Tibial nerve (tissue), 4 donors: ENCODE measurements at regions not wholly inside any gene's neighbourhood (a gene's known extent, or its start where the extent isn't known, plus 50 kb on each side); places are given as distances from the start of the nearest gene placed in this dataset.

ENCODE experiments used
- DNase-seq, 2 donors: peaks; one replicate each; pipeline ENCODE4 v3.0.0-alpha.2; 2019; ENCODE audit warnings: low spot score in 2 of 2
- H3K27ac ChIP-seq, 4 donors: fragments of 200-600 bp; sonication (generic) in 3 of 4; one replicate each; pipeline ENCODE4 v1.5.1; 2017 to 2019; ENCODE audit warnings: mild to moderate bottlenecking in 1 of 4
- H3K27me3 ChIP-seq, 2 donors: fragments of 200-600 bp; sonication (generic) in 1 of 2; one replicate each; pipeline versions ENCODE4 v1.5.1 to v1.6.0; 2017 to 2019
- H3K36me3 ChIP-seq, 3 donors: fragments of 200-600 bp; sonication (generic); one replicate each; pipeline ENCODE4 v1.5.1; 2018 to 2019
- H3K4me1 ChIP-seq, 4 donors: fragments of 200-600 bp; sonication (generic) in 3 of 4; one replicate each; pipeline ENCODE4 v1.5.1; 2017 to 2019
- H3K4me3 ChIP-seq, 4 donors: fragments of 200-600 bp; sonication (generic) in 3 of 4; one replicate each; pipeline ENCODE4 v1.5.1; 2017 to 2019; ENCODE audit warnings: mild to moderate bottlenecking in 1 of 4, moderate library complexity in 1 of 4
- H3K9me3 ChIP-seq, 4 donors: fragments of 200-600 bp; sonication (generic) in 3 of 4; one replicate each; pipeline ENCODE4 v1.5.1; 2017 to 2019
- CTCF ChIP-seq, 5 experiments: fragments of 200-600 bp in 3 of 5; fragments of 450-650 bp in 2 of 5; sonication (generic) in 3 of 5; IDR thresholded peaks; one replicate each; pipeline ENCODE4 v1.5.1; 2016 to 2019; ENCODE audit warnings: antibody characterized with exemption in 5 of 5, mild to moderate bottlenecking in 3 of 5, moderate library complexity in 2 of 5
- EP300 ChIP-seq, 2 donors: sonication (generic); formaldehyde crosslinking; IDR thresholded peaks; one replicate each; pipeline ENCODE4 v1.6.1; 2017; ENCODE audit warnings: antibody characterized with exemption in 2 of 2, mild to moderate bottlenecking in 1 of 2
- POLR2A ChIP-seq, 2 donors: fragments of 450-650 bp; IDR thresholded peaks; one replicate each; pipeline ENCODE4 v1.6.1; 2017; ENCODE audit warnings: antibody characterized with exemption in 2 of 2, mild to moderate bottlenecking in 2 of 2, moderate library complexity in 2 of 2
- WGBS, 2 donors: methylation state at CpG; one replicate each; pipeline ENCODE4 v1.1.5; 2018; 5-methylcytosine and 5-hydroxymethylcytosine counted together

- Histone ChIP-seq H3K27me3 (no peaks in the 10 kb centered on the region), H3K4me1 (no peaks in the 10 kb centered on the region), H3K4me3 (no peak overlapping the region), H3K36me3 (no peaks in the 10 kb centered on the region), H3K9me3 (no peaks in the 10 kb centered on the region), H3K27ac (no peak overlapping the region)
- no peak for DNase-seq
- TF ChIP-seq CTCF (IDR thresholded peaks at IDR 0.05) (no peak), EP300 (IDR thresholded peaks at IDR 0.05) (no peak), POLR2A (IDR thresholded peaks at IDR 0.05) (no peak)
- WGBS, 2 donors, result 87 to 97% methylated on average over 4 of the region's 4 CpGs
These were observed 312.2 kb upstream of the GOT2 start for GRCh38 chr16:59046335-59046734.

GRCh38 chr16:59045501-59045900 lies 311.4 kb upstream of the GOT2 start:
- Histone ChIP-seq H3K4me3 (no peak overlapping the region), H3K9me3 (no peaks in the 10 kb centered on the region), H3K36me3 (no peaks in the 10 kb centered on the region), H3K4me1 (no peaks in the 10 kb centered on the region), H3K27me3 (no peaks in the 10 kb centered on the region), H3K27ac (no peak overlapping the region)
- 67 to 71% methylated on average over 4 of the region's 4 CpGs for WGBS, 2 donors
- TF ChIP-seq POLR2A (IDR thresholded peaks at IDR 0.05) (no peak), EP300 (IDR thresholded peaks at IDR 0.05) (no peak), CTCF (IDR thresholded peaks at IDR 0.05) (no peak)
- no peak for DNase-seq

- TF ChIP-seq CTCF (IDR thresholded peaks at IDR 0.05) (no peak), POLR2A (IDR thresholded peaks at IDR 0.05) (no peak), EP300 (IDR thresholded peaks at IDR 0.05) (no peak)
These were observed 310.5 kb upstream of the GOT2 start for GRCh38 chr16:59044616-59045015.

GRCh38 chr16:59042301-59042700 lies 308.2 kb upstream of the GOT2 start:
- no peak overlapping the region for H3K4me3 ChIP-seq
- no peak overlapping the region for H3K27ac ChIP-seq
- H3K4me1 ChIP-seq, result no peaks in the 10 kb centered on the region
- H3K36me3 ChIP-seq, result no peaks in the 10 kb centered on the region
- no peaks in the 10 kb centered on the region for H3K9me3 ChIP-seq
- H3K27me3 ChIP-seq, result no peaks in the 10 kb centered on the region
- TF ChIP-seq POLR2A (IDR thresholded peaks at IDR 0.05) (no peak), EP300 (IDR thresholded peaks at IDR 0.05) (no peak), CTCF (IDR thresholded peaks at IDR 0.05) (no peak)
- 82 to 84% methylated on average over 2 of the region's 2 CpGs for WGBS, 2 donors
- no peak for DNase-seq

More at GRCh38 chr16:59044616-59045015, 310.5 kb upstream of the GOT2 start:
- Histone ChIP-seq H3K4me3 (no peak overlapping the region), H3K4me1 (no peaks in the 10 kb centered on the region), H3K36me3 (no peaks in the 10 kb centered on the region), H3K27ac (no peak overlapping the region), H3K9me3 (no peaks in the 10 kb centered on the region), H3K27me3 (no peaks in the 10 kb centered on the region)
- no peak for DNase-seq

- no peak for DNase-seq
- Histone ChIP-seq H3K27ac (no peak overlapping the region), H3K9me3 (peaks cover 0 to 10% (median 0%) of the 10 kb centered on the region in 4 donors), H3K4me1 (no peaks in the 10 kb centered on the region), H3K36me3 (no peaks in the 10 kb centered on the region), H3K4me3 (no peak overlapping the region), H3K27me3 (no peaks in the 10 kb centered on the region)
- WGBS, 2 donors, result 62 to 66% methylated on average over 3 of the region's 3 CpGs
- TF ChIP-seq POLR2A (IDR thresholded peaks at IDR 0.05), result no peak
- TF ChIP-seq EP300 (IDR thresholded peaks at IDR 0.05), result peak in 1 of 2 donors; percentile 10
These were observed 305.1 kb upstream of the GOT2 start for GRCh38 chr16:59039066-59039720.
